Kidney (tissue), 13 donors: ENCODE measurements at regions not wholly inside any gene's neighbourhood (a gene's known extent, or its start where the extent isn't known, plus 50 kb on each side); places are given as distances from the start of the nearest gene placed in this dataset.

ENCODE experiments used
- DNase-seq, 5 donors: peaks; one replicate each; pipeline ENCODE4 v3.0.0-alpha.2; 2013 to 2020
- FAIRE-seq: peaks from 2 replicates; lab custom pipeline; 2012; peaks lifted over from hg19 to GRCh38; lab: Jason Lieb, UNC
- H3K27ac ChIP-seq, 2 donors: one replicate each; pipeline ENCODE4 v1.7.0; 2013; ENCODE audit warnings: low read depth in 2 of 2, low read length in 2 of 2, inconsistent platforms in 1 of 2
- H3K27me3 ChIP-seq: one replicate; pipeline ENCODE4 v1.7.1; 2013; ENCODE audit warnings: low read length, inconsistent platforms; ENCODE audit not compliant: control insufficient read depth, insufficient read depth
- H3K36me3 ChIP-seq, 3 donors: one replicate each; pipeline versions ENCODE4 v1.7.0 to v1.7.1; 2013; ENCODE audit warnings: low read length in 3 of 3, control low read depth in 1 of 3, inconsistent platforms in 1 of 3; ENCODE audit not compliant: insufficient read depth in 3 of 3, control insufficient read depth in 2 of 3
- H3K4me1 ChIP-seq, 3 donors: one replicate each; pipeline versions ENCODE4 v1.7.0 to v1.7.1; 2013; ENCODE audit warnings: low read length in 3 of 3, inconsistent platforms in 1 of 3, low read depth in 1 of 3; ENCODE audit not compliant: control insufficient read depth in 2 of 3, insufficient read depth in 2 of 3
- H3K4me3 ChIP-seq, 3 donors: one replicate each; pipeline versions ENCODE4 v1.7.0 to v1.8.1; 2013; ENCODE audit warnings: low read length in 3 of 3, control low read depth in 1 of 3, inconsistent platforms in 1 of 3
- H3K9ac ChIP-seq, 3 donors: one replicate each; pipeline versions ENCODE4 v1.7.0 to v1.7.1; 2013; ENCODE audit warnings: low read length in 3 of 3, control low read depth in 1 of 3, inconsistent platforms in 1 of 3
- H3K9me3 ChIP-seq, 3 donors: one replicate each; pipeline versions ENCODE4 v1.7.0 to v1.7.1; 2013; ENCODE audit warnings: low read length in 3 of 3, control low read depth in 1 of 3, inconsistent platforms in 1 of 3; ENCODE audit not compliant: control insufficient read depth in 2 of 3, insufficient read depth in 1 of 3
- intact Hi-C: fragments of 100-400 bp; cut with DNase I; formaldehyde crosslinking; loops from one replicate; pipeline ENCODE4 v1.11.1; 2022
- TF ChIP-seq, protein P1 (sequence below): IDR thresholded peaks from 3 replicates; pipeline ENCODE4 v1.5.1; 2012; ENCODE audit warnings: mild to moderate bottlenecking, moderate library complexity, borderline replicate concordance; ENCODE audit not compliant: insufficient read depth; ENCODE audit errors: extremely low read depth
- donor health status: control.
- donor health status: control.
- donor health status: control.
- donor health status: control.
- donor health status: control.
- donor health status: DM: yes; HTN: yes; CAD: no.
- donor health status: Normal renal cell carcinoma (clear cell type).

DNA sequence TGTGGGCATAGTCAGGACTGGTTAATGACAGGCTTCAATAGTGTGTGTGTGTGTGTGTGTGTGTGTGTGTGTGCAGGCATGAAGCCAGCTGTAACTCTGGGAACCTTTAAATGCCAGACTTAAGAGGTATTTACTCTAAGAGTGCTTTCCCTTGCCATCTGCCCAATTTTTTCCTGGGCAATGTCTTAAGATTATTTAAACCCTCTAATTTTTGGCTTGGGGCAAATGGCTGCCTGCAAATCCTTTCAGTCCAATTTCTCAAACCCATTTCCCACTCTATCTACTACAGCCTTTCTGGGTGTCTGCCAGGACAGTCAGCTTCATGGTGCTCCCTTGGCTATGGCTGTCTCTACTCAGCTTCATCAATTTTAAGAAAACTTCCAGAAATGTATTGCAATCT is 62.6 kb upstream of the C1GALT1 start:
- Histone ChIP-seq H3K27me3 (no peaks in the 10 kb centered on the region), H3K9me3 (no peaks in the 10 kb centered on the region), H3K27ac (no peak overlapping the region), H3K4me3 (no peak overlapping the region), H3K36me3 (no peaks in the 10 kb centered on the region), H3K9ac (no peak overlapping the region), H3K4me1 (no peaks in the 10 kb centered on the region)
- TF ChIP-seq, protein P1, sequence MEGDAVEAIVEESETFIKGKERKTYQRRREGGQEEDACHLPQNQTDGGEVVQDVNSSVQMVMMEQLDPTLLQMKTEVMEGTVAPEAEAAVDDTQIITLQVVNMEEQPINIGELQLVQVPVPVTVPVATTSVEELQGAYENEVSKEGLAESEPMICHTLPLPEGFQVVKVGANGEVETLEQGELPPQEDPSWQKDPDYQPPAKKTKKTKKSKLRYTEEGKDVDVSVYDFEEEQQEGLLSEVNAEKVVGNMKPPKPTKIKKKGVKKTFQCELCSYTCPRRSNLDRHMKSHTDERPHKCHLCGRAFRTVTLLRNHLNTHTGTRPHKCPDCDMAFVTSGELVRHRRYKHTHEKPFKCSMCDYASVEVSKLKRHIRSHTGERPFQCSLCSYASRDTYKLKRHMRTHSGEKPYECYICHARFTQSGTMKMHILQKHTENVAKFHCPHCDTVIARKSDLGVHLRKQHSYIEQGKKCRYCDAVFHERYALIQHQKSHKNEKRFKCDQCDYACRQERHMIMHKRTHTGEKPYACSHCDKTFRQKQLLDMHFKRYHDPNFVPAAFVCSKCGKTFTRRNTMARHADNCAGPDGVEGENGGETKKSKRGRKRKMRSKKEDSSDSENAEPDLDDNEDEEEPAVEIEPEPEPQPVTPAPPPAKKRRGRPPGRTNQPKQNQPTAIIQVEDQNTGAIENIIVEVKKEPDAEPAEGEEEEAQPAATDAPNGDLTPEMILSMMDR, result no peak
- DNase-seq (no peak), FAIRE-seq (no peak)
- intact Hi-C loops, result no loop called here

DNA sequence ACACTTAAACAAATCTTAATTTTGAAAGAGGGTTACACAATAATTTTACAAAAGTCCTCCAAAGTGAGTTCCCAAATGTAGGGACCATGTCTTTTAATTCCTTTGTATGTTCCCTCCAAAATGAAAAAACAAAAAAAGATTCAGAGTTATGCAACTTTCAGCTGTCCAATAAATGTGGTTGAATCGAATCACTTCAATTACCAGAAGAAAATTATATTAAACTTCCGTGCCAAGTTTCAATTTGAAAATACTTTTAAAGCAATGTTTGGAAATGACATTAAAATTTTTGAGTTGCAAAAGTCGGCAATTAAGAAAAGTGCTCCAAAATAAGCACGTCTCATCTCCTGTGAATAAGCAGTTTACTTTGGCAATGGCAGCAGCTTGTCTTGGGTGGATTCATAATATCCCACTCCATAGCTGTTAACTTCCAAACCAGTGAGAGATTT is 60.3 kb upstream of the C1GALT1 start:
- TF ChIP-seq, protein P1, result no peak
- H3K9me3 ChIP-seq, result no peaks in the 10 kb centered on the region
- no peaks in the 10 kb centered on the region for H3K27me3 ChIP-seq
- H3K9ac ChIP-seq, result no peak overlapping the region
- H3K4me3 ChIP-seq, result no peak overlapping the region
- intact Hi-C loops, result no loop called here
- H3K27ac ChIP-seq, result no peak overlapping the region
- H3K36me3 ChIP-seq, result no peaks in the 10 kb centered on the region
- FAIRE-seq (peak; percentile 80), DNase-seq (no peak)
- H3K4me1 ChIP-seq, result no peaks in the 10 kb centered on the region

DNA sequence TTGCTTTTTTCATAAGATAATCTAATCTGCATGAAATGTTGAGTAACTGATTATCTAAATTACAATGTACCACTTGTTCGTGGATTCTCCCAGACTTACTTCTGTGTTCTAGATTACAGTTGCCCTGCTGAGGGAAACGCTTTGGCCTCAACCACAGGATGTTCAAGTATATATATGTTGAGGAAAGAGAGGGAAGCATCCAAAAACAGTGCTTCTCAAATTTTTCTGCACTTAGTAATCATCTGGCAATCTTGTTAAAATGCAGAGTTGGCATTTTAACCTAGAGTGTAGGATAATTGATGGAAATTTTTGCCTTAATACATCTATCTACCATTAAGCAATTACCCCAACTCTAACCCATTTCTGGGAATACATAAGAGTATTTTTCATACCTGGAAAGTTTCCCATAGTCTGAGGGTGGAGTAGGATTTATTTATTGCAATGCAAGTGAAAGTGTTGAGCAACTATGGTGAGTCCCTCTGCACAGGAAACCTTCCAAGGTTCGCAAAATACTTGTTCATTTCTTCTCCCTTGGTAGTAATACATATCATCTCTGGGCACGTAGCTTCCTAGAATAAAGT is 59.6 kb upstream of the C1GALT1 start:
- Histone ChIP-seq H3K9me3 (no peaks in the 10 kb centered on the region), H3K27ac (no peak overlapping the region), H3K27me3 (no peaks in the 10 kb centered on the region), H3K4me1 (no peaks in the 10 kb centered on the region), H3K36me3 (no peaks in the 10 kb centered on the region), H3K4me3 (no peak overlapping the region), H3K9ac (no peak overlapping the region)
- TF ChIP-seq, protein P1, result no peak
- DNase-seq, result no peak
- FAIRE-seq, result no peak
- intact Hi-C loops, result no loop called here

DNA sequence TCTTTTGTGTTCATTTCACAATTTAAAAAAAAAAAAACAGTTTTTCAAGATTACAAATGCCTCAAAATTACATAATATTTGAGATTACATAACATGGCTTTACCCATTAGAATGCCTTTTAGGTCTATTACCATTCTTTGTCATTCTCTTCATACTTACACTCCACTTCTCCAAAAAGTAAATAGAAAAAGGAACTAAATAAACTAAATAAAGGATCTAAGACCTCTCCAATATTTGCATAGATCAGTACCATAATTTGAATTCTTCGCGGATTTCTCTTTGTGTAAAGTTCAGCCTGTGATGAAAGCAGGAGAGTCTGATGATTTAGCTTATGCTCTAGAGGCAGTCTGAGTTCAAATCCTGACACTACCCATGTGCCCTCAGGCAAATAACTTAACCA is 56.4 kb upstream of the C1GALT1 start:
- H3K27me3 ChIP-seq, result no peaks in the 10 kb centered on the region
- FAIRE-seq (no peak), DNase-seq (no peak)
- TF ChIP-seq, protein P1, result no peak
- no peaks in the 10 kb centered on the region for H3K36me3 ChIP-seq
- H3K9ac ChIP-seq, result no peak overlapping the region
- no peaks in the 10 kb centered on the region for H3K4me1 ChIP-seq
- H3K9me3 ChIP-seq, result no peaks in the 10 kb centered on the region
- H3K4me3 ChIP-seq, result no peak overlapping the region
- intact Hi-C loops, result no loop called here
- no peak overlapping the region for H3K27ac ChIP-seq
